Liver (tissue), 8 donors: ENCODE measurements at regions not wholly inside any gene's neighbourhood (a gene's known extent, or its start where the extent isn't known, plus 50 kb on each side); places are given as distances from the start of the nearest gene placed in this dataset.

Experiments used
- DNase-seq: peaks from one replicate; pipeline ENCODE4 v3.0.0-alpha.2; 2017; ENCODE audit warnings: low spot score
- H3K27ac ChIP-seq, 2 donors: one replicate each; pipeline ENCODE4 v1.7.0; 2013; ENCODE audit warnings: inconsistent platforms in 2 of 2, low read length in 2 of 2, control low read depth in 1 of 2, low read depth in 1 of 2, mild to moderate bottlenecking in 1 of 2
- H3K27me3 ChIP-seq, 4 donors: one replicate each; pipeline versions ENCODE4 v1.6.1 to v1.7.0; 2013; ENCODE audit warnings: low read length in 3 of 4, inconsistent platforms in 1 of 4, mild to moderate bottlenecking in 1 of 4, moderate library complexity in 1 of 4; ENCODE audit not compliant: control insufficient read depth in 4 of 4, insufficient read depth in 4 of 4
- H3K36me3 ChIP-seq, 4 donors: one replicate each; pipeline versions ENCODE4 v1.6.1 to v1.7.0; 2013; ENCODE audit warnings: low read length in 3 of 4, mild to moderate bottlenecking in 3 of 4, low read depth in 1 of 4, moderate library complexity in 1 of 4; ENCODE audit not compliant: control insufficient read depth in 4 of 4, insufficient read depth in 3 of 4
- H3K4me1 ChIP-seq, 4 donors: one replicate each; pipeline versions ENCODE4 v1.6.1 to v1.7.0; 2013; ENCODE audit warnings: low read length in 3 of 4, mild to moderate bottlenecking in 3 of 4, moderate library complexity in 1 of 4; ENCODE audit not compliant: control insufficient read depth in 4 of 4, insufficient read depth in 4 of 4
- H3K4me3 ChIP-seq, 3 donors: one replicate each; pipeline versions ENCODE4 v1.6.1 to v1.7.0; 2013; ENCODE audit warnings: low read length in 3 of 3, control low read depth in 1 of 3, low read depth in 1 of 3, mild to moderate bottlenecking in 1 of 3
- H3K9ac ChIP-seq, 2 donors: one replicate each; pipeline ENCODE4 v1.7.0; 2013; ENCODE audit warnings: low read length in 2 of 2, mild to moderate bottlenecking in 2 of 2, moderate library complexity in 2 of 2, control low read depth in 1 of 2, low read depth in 1 of 2
- H3K9me3 ChIP-seq, 4 donors: one replicate each; pipeline versions ENCODE4 v1.6.1 to v1.7.0; 2013; ENCODE audit warnings: low read length in 3 of 4; ENCODE audit not compliant: control insufficient read depth in 4 of 4
- ATF3 ChIP-seq: IDR thresholded peaks from 2 replicates; pipeline ENCODE4 v1.6.1; 2016; ENCODE audit warnings: antibody characterized with exemption
- CTCF ChIP-seq: fragments of 150-350 bp; IDR thresholded peaks from 2 replicates; pipeline ENCODE4 v1.5.1; 2017; ENCODE audit warnings: improper control_type of control experiment, low read depth, low read length; ENCODE audit not compliant: missing input control
- EGR1 ChIP-seq, 2 donors: IDR thresholded peaks; 2 replicates each; pipeline ENCODE4 v1.6.1; 2016 to 2018; ENCODE audit warnings: antibody characterized with exemption in 2 of 2, low read depth in 2 of 2
- GABPA ChIP-seq, 2 donors: IDR thresholded peaks in 1 of 2; conservative IDR thresholded peaks in 1 of 2; 2 replicates each; pipeline ENCODE4 v1.6.1; 2016; ENCODE audit warnings: antibody characterized with exemption in 2 of 2, mild to moderate bottlenecking in 1 of 2, moderate library complexity in 1 of 2
- HNF4A ChIP-seq, 2 donors: conservative IDR thresholded peaks; 2 replicates each; pipeline ENCODE4 v1.6.1; 2016; ENCODE audit warnings: antibody characterized with exemption in 2 of 2, mild to moderate bottlenecking in 2 of 2
- HNF4G ChIP-seq: IDR thresholded peaks from 2 replicates; pipeline ENCODE4 v1.6.1; 2016; ENCODE audit warnings: antibody characterized with exemption
- JUND ChIP-seq, 2 donors: IDR thresholded peaks; 2 replicates each; pipeline ENCODE4 v1.6.1; 2016; ENCODE audit warnings: antibody characterized with exemption in 2 of 2
- NR2F2 ChIP-seq: IDR thresholded peaks from 2 replicates; pipeline ENCODE4 v1.6.1; 2016; ENCODE audit warnings: antibody characterized with exemption
- RAD21 ChIP-seq, 2 donors: IDR thresholded peaks; 2 replicates each; pipeline ENCODE4 v1.6.1; 2016; ENCODE audit warnings: antibody characterized with exemption in 2 of 2, mild to moderate bottlenecking in 2 of 2
- REST ChIP-seq: IDR thresholded peaks from 2 replicates; pipeline ENCODE4 v1.6.1; 2016; ENCODE audit warnings: antibody characterized with exemption, mild to moderate bottlenecking
- YY1 ChIP-seq: IDR thresholded peaks from 2 replicates; pipeline ENCODE4 v1.6.1; 2016; ENCODE audit warnings: antibody characterized with exemption, mild to moderate bottlenecking
- ZBTB33 ChIP-seq: IDR thresholded peaks from 2 replicates; pipeline ENCODE4 v1.6.1; 2016; ENCODE audit warnings: antibody characterized with exemption
- WGBS: extraction: QIAGEN DNeasy Blood & Tissue Kit; methylation state at CpG from one replicate; pipeline ENCODE4 v1.1.7; 2013; 5-methylcytosine and 5-hydroxymethylcytosine counted together
- donor health status: healthy.
- donor health status: healthy.
- donor health status: healthy.
- donor health status: healthy.
- donor health status: healthy.

- no peak for TF ChIP-seq EGR1 (IDR thresholded peaks at IDR 0.05; ENCODE audit: low read depth in 2 of 2)
- no peak for TF ChIP-seq RAD21 (IDR thresholded peaks at IDR 0.05)
- no peak overlapping the region for H3K9ac ChIP-seq
- no peaks in the 10 kb centered on the region for H3K36me3 ChIP-seq
- no peak overlapping the region for H3K4me3 ChIP-seq
- no peaks in the 10 kb centered on the region for H3K9me3 ChIP-seq
- H3K4me1 ChIP-seq: no peaks in the 10 kb centered on the region
- H3K27me3 ChIP-seq: no peaks in the 10 kb centered on the region
- no peak for DNase-seq
- no peak overlapping the region for H3K27ac ChIP-seq
- WGBS: 73% methylated on average over 6 of the region's 6 CpGs
These were observed 196.0 kb upstream of the ANKRD55 start for GRCh38 chr5:56429110-56429561.

GRCh38 chr5:56426693-56427092, 193.6 kb upstream of the ANKRD55 start:
- no peaks in the 10 kb centered on the region for H3K27me3 ChIP-seq
- 91% methylated on average over 4 of the region's 4 CpGs for WGBS
- DNase-seq: no peak
- no peaks in the 10 kb centered on the region for H3K36me3 ChIP-seq
- peaks cover 0 to 3% (median 0%) of the 10 kb centered on the region in 4 donors for H3K9me3 ChIP-seq
- H3K9ac ChIP-seq: no peak overlapping the region
- no peak overlapping the region for H3K4me3 ChIP-seq
- H3K4me1 ChIP-seq: no peaks in the 10 kb centered on the region
- TF ChIP-seq REST: no peak
- TF ChIP-seq JUND (IDR thresholded peaks at IDR 0.05): no peak
- no peak for TF ChIP-seq CTCF
- TF ChIP-seq ATF3: no peak
- TF ChIP-seq GABPA (IDR thresholded peaks at IDR 0.05 in 1 of 2, conservative IDR thresholded peaks at IDR 0.05 in 1 of 2): no peak
- no peak for TF ChIP-seq HNF4A (conservative IDR thresholded peaks at IDR 0.05)
- TF ChIP-seq EGR1 (IDR thresholded peaks at IDR 0.05; ENCODE audit: low read depth in 2 of 2): no peak
- no peak for TF ChIP-seq HNF4G
- H3K27ac ChIP-seq: no peak overlapping the region

- WGBS: 72% methylated on average over 5 of the region's 5 CpGs
- H3K9ac ChIP-seq: no peak overlapping the region
- no peak overlapping the region for H3K4me3 ChIP-seq
- no peaks in the 10 kb centered on the region for H3K4me1 ChIP-seq
- H3K36me3 ChIP-seq: no peaks in the 10 kb centered on the region
- H3K27ac ChIP-seq: no peak overlapping the region
- H3K9me3 ChIP-seq: peaks cover 0 to 13% (median under 1%) of the 10 kb centered on the region in 4 donors
- no peak for TF ChIP-seq RAD21 (IDR thresholded peaks at IDR 0.05)
- no peak for TF ChIP-seq REST
- TF ChIP-seq GABPA (IDR thresholded peaks at IDR 0.05 in 1 of 2, conservative IDR thresholded peaks at IDR 0.05 in 1 of 2): no peak
- no peak for TF ChIP-seq EGR1 (IDR thresholded peaks at IDR 0.05; ENCODE audit: low read depth in 2 of 2)
- no peak for TF ChIP-seq YY1
- TF ChIP-seq JUND (IDR thresholded peaks at IDR 0.05): no peak
- no peak for TF ChIP-seq HNF4G
- no peak for TF ChIP-seq ZBTB33
- TF ChIP-seq NR2F2: no peak
- no peaks in the 10 kb centered on the region for H3K27me3 ChIP-seq
- no peak for DNase-seq
These were observed 189.1 kb upstream of the ANKRD55 start for GRCh38 chr5:56422076-56422762.
